NOMO-1 treated with dmso at 0.1 percent for 144 hours (cell line): ENCODE measurements at regions not wholly inside any gene's neighbourhood (a gene's known extent, or its start where the extent isn't known, plus 50 kb on each side); places are given as distances from the start of the nearest gene placed in this dataset.

ENCODE experiments used
- DNase-seq: peaks from one replicate; lab custom pipeline; 2025; ENCODE audit not compliant: unreplicated experiment; lab: John Stamatoyannopoulos, UW

DNA sequence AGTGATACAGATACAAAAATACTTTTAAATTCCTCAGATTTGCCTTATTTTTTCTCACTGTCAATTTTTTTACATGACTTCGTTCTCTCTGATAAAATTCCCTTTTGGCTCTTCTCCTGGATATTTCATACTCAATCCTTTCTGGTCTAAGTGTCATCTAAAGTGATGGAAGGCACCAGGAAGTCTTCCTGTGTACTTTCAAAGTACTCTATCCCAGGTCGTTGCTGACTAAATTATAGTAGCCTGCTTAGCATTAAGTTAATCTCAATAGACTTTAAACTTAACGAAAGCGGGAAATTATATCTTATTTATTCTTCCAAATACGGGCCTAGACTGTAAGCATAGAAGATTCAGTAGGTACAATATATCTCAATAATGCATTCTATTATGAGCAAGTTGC lies 67.8 kb downstream of the CASP12 start:
- DNase-seq, result no peak

- no peak for DNase-seq
Observed at GRCh38 chr11:104830080-104830479, 68.2 kb downstream of the CASP12 start.

DNA sequence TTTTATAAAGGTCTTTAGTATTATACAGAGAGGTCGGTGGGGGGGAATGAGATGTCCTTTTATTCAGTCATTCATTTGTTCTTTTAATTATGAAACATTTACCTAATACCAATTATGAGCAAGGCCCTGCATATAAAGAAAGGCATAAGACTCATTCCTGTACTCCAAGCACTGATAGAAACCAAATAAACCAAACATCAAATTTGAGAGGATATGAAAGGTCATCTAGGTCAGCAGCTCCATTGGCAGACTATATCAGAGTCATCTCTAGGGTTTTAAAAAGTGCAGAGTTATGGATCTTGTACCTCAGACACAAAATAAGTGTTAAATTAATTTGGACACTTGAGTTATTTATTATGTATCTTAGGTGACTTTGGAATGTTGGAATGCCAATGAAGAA lies 71.5 kb downstream of the CASP12 start:
- no peak for DNase-seq

DNA sequence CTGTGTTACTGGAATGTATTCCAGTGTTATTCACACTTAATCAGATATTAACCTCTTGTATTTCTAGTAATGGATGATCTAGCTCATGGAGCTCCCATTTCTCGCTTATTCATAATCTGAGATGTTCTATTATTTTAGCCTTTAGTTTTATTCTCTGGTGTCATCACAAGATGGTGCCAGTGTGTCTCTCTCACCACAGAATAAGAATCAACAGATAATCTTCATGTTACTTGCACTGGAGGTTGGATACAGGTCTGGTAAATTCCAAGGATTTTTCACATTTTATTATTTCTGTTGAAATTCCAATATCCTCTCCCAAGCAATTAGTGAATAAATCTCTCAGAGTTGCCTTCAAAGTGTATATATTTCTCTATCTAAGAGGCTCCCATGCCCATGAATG lies 74.6 kb downstream of the CASP12 start:
- no peak for DNase-seq

- no peak for DNase-seq
Observed at GRCh38 chr11:104820431-104820830, 77.8 kb downstream of the CASP12 start.

- no peak for DNase-seq
Observed at GRCh38 chr11:104819603-104820002, 78.7 kb downstream of the CASP12 start.

GRCh38 chr11:104819107-104819506 lies 79.2 kb downstream of the CASP12 start:
- DNase-seq, result no peak

DNA sequence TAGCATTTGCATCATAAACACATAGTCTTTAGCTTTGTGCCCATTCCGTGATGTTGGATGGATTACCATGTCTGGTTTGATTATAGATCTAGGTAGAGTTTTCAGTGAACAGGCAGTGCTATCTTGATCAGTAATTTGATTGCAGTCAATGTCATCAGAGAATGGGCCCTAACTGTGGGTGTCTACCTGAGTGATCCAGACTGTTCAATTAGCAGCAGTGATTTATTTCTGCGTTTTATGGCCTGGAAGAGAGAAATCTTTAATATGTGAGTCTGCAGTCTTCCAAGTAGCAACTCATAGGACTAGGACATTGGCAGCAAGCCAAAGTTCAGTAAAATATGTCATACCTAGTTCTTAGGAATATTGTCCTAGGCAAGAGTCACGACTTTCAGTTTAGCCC lies 80.3 kb downstream of the CASP12 start:
- DNase-seq, result no peak

DNA sequence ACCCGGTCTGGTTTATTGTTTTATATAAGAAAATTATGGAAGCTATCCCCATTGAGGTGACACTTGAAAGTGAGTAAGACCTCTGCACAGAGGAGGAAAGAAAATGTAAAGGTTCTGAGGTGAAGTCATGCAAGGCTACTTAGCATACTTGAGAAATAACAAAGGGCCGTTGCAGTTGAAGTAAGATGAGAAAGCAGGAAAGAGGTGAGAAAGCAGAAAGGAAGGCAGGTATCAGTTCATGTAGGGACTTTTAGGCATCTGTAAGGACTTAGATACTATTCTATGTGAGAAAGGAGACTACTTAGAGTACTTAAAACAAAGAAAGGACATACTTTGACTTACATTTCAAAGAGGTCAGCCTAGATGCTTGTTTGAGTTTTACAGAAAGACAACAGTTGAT lies 84.7 kb downstream of the CASP12 start:
- DNase-seq, result no peak

DNA sequence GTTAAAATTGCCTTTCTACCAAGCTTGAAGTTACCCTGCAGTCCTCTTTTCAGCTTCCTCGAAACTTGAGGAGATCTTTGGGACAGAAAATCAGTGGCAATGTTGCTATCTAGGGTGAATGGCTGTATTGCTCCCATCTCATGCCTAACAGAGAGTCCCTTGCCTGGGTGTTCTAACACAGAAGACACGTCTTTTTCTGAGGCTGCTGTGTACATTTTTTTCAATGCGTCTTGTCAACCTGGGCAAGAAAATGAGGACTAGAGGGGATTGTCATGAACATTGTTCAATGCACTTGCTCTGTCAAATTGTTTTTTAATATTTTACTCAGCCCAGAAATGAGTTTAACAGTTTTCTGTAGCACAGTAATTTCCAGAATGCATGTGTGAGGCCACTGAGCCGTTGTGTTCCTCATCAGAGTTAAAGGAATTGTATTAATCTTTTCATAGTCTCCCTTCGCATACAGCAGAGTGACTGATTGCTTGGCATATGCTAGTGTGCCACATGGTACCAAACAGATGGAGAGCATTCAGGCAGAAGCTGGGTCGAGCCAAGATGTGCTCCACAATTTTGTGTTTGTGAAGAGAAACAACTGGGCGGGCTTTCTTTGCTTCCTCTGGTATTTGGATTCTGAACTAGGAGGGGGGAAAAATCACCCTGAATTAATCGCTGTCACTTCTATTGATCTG lies 86.0 kb downstream of the CASP12 start:
- DNase-seq, result no peak

DNA sequence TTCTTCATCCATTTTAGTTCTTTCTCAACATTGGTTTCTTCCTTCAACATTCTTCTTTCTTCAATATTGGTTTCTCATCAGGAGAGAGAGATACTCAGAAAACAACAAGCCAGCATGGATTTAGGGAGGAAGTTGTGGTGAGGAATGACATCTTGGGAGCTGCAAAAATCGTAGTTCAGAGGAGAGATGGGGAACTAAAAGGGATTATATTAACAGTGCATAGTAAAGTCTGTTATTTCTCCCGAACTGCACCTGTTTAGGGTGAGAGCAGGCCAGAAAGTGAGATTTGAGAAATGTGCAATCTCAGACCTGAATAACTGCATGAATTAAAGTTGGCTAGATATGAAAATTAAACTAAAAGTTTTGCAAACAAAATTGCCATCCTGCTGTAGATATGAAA lies 94.5 kb downstream of the CASP12 start:
- DNase-seq, result no peak

GRCh38 chr11:104799251-104799650 lies 99.0 kb downstream of the CASP12 start:
- DNase-seq, result no peak

- peak; percentile 2 for DNase-seq
Observed at GRCh38 chr11:104798789-104799188, 99.5 kb downstream of the CASP12 start.

DNA sequence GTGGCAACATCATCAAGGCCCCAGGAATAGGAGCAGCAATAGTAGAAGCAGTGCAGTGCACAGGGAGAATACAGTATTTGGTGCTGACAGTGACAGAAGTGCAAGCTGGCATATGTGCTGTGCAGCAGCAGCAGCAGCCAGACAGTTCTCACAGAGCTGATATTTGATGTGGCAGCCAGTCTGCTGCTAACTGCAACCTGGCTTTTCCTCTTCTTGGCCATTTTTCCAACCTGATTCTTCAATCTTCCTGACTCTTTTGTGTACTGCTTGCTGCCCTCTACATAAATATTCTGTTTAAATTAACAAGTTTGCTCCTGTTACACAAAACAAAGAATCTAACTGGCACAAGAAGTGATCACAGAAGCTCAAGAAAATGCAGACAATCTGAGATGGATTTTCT lies 102.0 kb downstream of the CASP12 start:
- DNase-seq, result no peak

DNA sequence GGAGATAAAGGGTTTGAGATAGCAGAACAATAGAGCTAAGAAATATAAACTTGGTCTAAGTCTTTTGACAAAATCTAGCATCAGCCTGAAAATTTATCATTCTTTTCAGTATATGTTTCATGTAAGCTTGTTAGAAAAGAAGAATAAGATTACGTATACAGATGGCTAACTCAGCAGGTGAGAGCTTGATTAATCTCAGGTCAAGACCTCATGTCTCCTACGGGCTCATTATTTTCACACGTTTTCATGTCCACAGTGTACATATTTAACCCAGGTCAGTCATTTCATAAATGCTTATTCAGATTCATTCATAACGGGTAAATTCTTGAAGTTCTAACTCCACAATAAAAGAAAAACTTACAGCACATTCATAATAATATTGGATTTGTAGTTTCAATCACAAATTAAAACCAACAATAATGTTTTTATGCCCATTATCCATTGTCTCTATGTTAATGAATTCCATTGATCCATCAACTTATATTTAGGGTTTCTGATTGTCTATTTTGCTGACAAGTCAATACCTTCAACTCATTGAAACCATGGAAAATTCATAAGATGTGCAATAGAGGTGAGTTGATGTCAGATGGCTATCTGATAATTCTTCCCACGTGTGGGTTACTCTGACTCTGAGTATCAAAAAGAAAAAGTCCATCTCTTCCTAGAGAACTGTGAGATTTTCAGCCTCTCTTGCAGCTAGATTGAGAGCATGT lies 102.6 kb downstream of the CASP12 start:
- DNase-seq, result no peak

- DNase-seq, result no peak
Observed at GRCh38 chr11:104792861-104793260, 105.4 kb downstream of the CASP12 start.

DNA sequence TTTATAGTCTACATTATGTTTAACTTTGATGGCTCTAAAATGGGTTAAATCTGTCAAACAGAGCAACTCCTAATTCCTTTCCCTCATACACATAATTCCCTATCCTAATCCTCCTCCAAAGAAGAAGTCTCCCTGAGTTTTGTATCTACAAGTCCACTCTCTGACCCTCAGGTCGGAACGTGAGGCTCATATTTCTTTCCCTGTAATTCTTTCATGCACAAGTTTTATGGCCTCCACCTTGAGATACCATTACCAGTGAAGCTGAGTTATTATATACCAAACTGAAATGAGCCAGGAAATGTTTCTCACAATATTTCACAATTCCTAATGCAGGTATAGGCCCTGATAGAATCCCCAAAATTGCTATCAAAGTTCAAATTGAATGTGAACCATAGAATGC lies 106.4 kb downstream of the CASP12 start:
- DNase-seq, result no peak

DNA sequence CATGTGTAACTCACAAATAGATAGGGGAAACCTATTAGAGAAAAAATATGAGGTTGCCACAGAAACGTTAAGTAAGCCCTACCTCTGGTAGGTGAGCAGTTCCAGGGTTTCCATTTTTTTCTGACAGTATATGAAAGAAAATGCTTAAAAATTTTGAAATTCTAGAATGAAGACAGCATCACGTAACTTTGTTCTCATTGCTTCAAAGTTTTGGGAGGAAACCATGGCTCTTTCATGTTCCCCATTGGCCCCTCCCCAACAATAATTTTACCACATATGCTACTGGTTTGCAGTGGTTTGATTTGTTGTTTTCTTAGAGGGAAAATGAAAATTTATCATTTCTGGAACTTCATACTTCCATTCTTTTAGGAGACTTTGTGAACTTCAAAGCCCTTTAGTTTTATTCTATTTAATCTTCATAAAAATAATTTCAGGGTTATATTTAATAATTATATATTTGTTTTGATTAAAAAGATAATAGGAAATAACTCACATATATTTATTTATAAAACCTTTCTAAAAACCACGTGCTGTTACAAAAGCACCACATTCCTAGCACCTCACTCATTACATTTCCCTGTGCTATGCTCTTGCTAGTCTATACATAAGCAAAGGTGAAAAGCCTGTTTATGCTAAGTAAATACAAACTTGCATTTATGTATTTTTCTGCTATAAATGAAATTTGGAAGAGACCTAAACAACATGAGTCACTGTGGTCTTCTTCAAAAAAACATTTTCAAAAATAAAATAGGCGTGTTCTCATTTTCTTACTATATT lies 113.4 kb downstream of the CASP12 start:
- DNase-seq, result no peak

- no peak for DNase-seq
Observed at GRCh38 chr11:104783241-104783640, 115.0 kb downstream of the CASP12 start.

- DNase-seq, result no peak
Observed at GRCh38 chr11:104782377-104782754, 115.9 kb downstream of the CASP12 start.

DNA sequence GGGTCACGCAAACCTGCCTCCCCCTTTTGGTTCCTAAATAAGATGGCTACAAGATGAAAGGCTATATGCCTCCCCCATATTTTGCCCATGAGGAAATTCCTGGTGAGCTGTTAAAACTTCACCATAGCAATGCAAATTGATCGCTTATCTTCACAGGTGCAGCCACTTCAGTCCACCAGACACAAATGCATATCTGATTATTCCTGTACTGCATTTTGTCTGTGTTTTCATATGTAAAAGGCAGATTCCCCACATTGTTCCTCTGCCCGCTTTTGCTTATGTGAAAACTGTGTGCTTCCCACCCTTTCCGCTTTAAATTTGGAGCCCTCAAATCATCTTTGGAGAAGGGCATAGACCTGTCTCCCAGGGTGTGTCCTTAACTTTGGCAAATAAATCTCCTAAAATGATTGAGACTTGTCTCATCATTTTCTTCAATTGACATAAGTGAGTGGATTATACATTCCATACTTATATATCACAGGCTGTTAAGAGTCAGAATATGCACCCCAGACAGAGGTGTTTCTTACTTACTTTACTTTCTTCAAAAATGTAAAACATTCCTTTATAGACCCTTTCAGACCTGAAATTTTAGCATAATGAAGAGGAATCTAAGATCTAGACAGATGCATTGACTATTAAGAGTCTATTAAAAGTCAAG lies 116.4 kb downstream of the CASP12 start:
- DNase-seq, result no peak

DNA sequence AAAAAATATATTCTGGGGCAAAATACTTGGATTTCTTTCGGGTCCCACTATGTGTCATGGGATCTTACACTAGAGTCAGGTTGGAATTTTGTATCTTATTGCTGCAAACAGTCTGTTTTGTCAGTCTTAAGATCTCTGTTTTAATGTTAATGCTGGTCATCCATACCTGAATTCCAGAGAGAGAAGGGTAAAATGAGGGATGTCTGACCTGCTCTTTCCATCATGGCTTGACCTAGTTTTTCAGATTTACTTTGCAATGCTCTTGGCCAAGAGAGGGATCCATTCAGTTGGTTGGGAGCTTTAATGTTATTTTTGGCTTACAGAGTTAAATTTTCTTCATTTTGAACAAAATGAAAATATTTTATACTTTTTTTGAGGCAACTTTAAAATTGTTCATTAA lies 117.2 kb downstream of the CASP12 start:
- DNase-seq, result no peak
